IMR-90 (cell line): ENCODE measurements at regions not wholly inside any gene's neighbourhood (a gene's known extent, or its start where the extent isn't known, plus 50 kb on each side); places are given as distances from the start of the nearest gene placed in this dataset.
"Not testable (repeated sequence)": the region's sequence is repeated elsewhere in the genome, so short reads cannot be mapped to it uniquely, and the experiment has no call there.

Source experiments
- CEBPB ChIP-seq: IDR thresholded peaks from 2 replicates; pipeline ENCODE4 v1.6.1; 2012; ENCODE audit warnings: low read depth, low read length, improper control_type of control experiment
- CHD1 ChIP-seq: IDR thresholded peaks from 2 replicates; pipeline ENCODE4 v1.6.1; 2012; ENCODE audit warnings: low read depth, low read length, improper control_type of control experiment
- CTCF ChIP-seq: conservative IDR thresholded peaks from 2 replicates; pipeline ENCODE4 v1.5.1; 2012; ENCODE audit warnings: mild to moderate bottlenecking, low read depth, low read length, improper control_type of control experiment
- FOS ChIP-seq: fragments of 150-350 bp; IDR thresholded peaks from 2 replicates; pipeline ENCODE4 v1.6.1; 2016; ENCODE audit warnings: low read depth, low read length
- POLR2A ChIP-seq: IDR thresholded peaks from 2 replicates; pipeline ENCODE4 v1.6.1; 2012; ENCODE audit warnings: mild to moderate bottlenecking, low read depth, low read length
- USF2 ChIP-seq: fragments of 150-350 bp; IDR thresholded peaks from 2 replicates; pipeline ENCODE4 v1.6.1; 2017; ENCODE audit warnings: mild to moderate bottlenecking, antibody characterized with exemption, low read length, low read depth

GRCh38 chr2:87497135-87497534 lies 250.8 kb upstream of the PLGLB2 start:
- TF ChIP-seq CTCF, POLR2A, CEBPB, USF2, FOS, CHD1: not testable (repeated sequence)
